Panc1 (cell line): ENCODE measurements at regions not wholly inside any gene's neighbourhood (a gene's known extent, or its start where the extent isn't known, plus 50 kb on each side); places are given as distances from the start of the nearest gene placed in this dataset.

Source experiments
- ATAC-seq: fragments of 200-7000 bp; cut with Tn5 transposase; 2 replicates; pipeline ENCODE4 v1.9.1; 2020; ENCODE audit warnings: mild to moderate bottlenecking, moderate library complexity
- BruUV-seq: library from RNA; stranded (reverse); fragments of 400-500 nt; replicated peaks from 2 replicates; lab custom pipeline; 2021; lab: Mats Ljungman, UMichigan
- CTCF ChIA-PET: fragments of 300-600 bp; sonication (Branson Sonifier 250); formaldehyde crosslinking; loops from one replicate; lab custom pipeline; 2022; ENCODE audit warnings: antibody characterized with exemption; lab: Charles Lee
- POLR2A ChIA-PET: fragments of 300-600 bp; sonication (Branson Sonifier 250); formaldehyde crosslinking; loops from one replicate; lab custom pipeline; 2022; ENCODE audit warnings: antibody characterized with exemption; lab: Charles Lee
- DNase-seq: peaks from one replicate; pipeline ENCODE4 v3.0.0-alpha.2; 2010; ENCODE audit warnings: low read depth, low spot score
- H3K27ac ChIP-seq: 2 replicates; pipeline ENCODE4 v1.5.1; 2011; ENCODE audit warnings: mild to moderate bottlenecking, low read length, inconsistent platforms
- H3K27me3 ChIP-seq: fragments of 200-500 bp; sonication (Bioruptor generic); 2 replicates; pipeline ENCODE4 v1.6.0; 2014; ENCODE audit warnings: low read length, inconsistent platforms; ENCODE audit not compliant: control insufficient read depth, insufficient read depth
- H3K36me3 ChIP-seq: fragments of 200-500 bp; sonication (Bioruptor generic); 2 replicates; pipeline ENCODE4 v1.5.1; 2014; ENCODE audit warnings: inconsistent platforms, mild to moderate bottlenecking, low read length, moderate library complexity; ENCODE audit not compliant: control insufficient read depth, insufficient read depth
- H3K4me1 ChIP-seq: 2 replicates; pipeline ENCODE4 v1.5.1; 2011; ENCODE audit warnings: inconsistent platforms, mild to moderate bottlenecking, low read length, moderate library complexity; ENCODE audit not compliant: control insufficient read depth, insufficient read depth
- H3K4me3 ChIP-seq, 2 experiments: 2 replicates each; pipeline ENCODE4 v1.5.1; 2011 to 2012; ENCODE audit warnings: low read depth in 2 of 2, low read length in 2 of 2, mild to moderate bottlenecking in 2 of 2, inconsistent platforms in 1 of 2, moderate library complexity in 1 of 2
- H3K9me3 ChIP-seq: fragments of 200-500 bp; sonication (Bioruptor generic); 2 replicates; pipeline ENCODE4 v1.5.1; 2014; ENCODE audit warnings: low read depth, mild to moderate bottlenecking, inconsistent platforms, low read length, moderate library complexity; ENCODE audit not compliant: control insufficient read depth, insufficient read depth
- POLR2AphosphoS5 ChIP-seq: IDR thresholded peaks from 2 replicates; pipeline ENCODE4 v1.6.1; 2012; ENCODE audit warnings: mild to moderate bottlenecking, low read depth, low read length, moderate library complexity
- TCF7L2 ChIP-seq: IDR thresholded peaks from 2 replicates; pipeline ENCODE4 v1.6.1; 2011; ENCODE audit warnings: mild to moderate bottlenecking, low read depth, low read length, inconsistent platforms
- in situ Hi-C: cut with HindIII; loops from 2 replicates; pipeline ENCODE4 v1.10.0; 2016; ENCODE audit warnings: low sequenced_read_pairs, low pct_unique_long_range_greater_than_20kb
- intact Hi-C: fragments of 100-400 bp; cut with micrococcal nuclease; formaldehyde crosslinking; loops from one replicate; pipeline ENCODE4 v1.10.0; 2022; ENCODE audit not compliant: unreplicated experiment
- TF ChIP-seq, protein P1 (sequence below): fragments of 450-650 bp; IDR thresholded peaks from 2 replicates; pipeline ENCODE4 v1.5.1; 2017; ENCODE audit warnings: mild to moderate bottlenecking

GRCh38 chrX:44596277-44596676 is 53.6 kb upstream of the FUNDC1 start:
- DNase-seq (no peak), ATAC-seq (no peak)
- ChIA-PET POLR2A (no interaction called here), CTCF (no interaction called here)
- H3K4me1 ChIP-seq: no peaks in the 10 kb centered on the region
- BruUV-seq: no TSS peak
- H3K36me3 ChIP-seq: no peaks in the 10 kb centered on the region
- H3K9me3 ChIP-seq: no peaks in the 10 kb centered on the region
- H3K4me3 ChIP-seq: no peak overlapping the region
- intact Hi-C loops (no loop called here), in situ Hi-C loops (no loop called here)
- no peaks in the 10 kb centered on the region for H3K27me3 ChIP-seq
- TF ChIP-seq, protein P1, sequence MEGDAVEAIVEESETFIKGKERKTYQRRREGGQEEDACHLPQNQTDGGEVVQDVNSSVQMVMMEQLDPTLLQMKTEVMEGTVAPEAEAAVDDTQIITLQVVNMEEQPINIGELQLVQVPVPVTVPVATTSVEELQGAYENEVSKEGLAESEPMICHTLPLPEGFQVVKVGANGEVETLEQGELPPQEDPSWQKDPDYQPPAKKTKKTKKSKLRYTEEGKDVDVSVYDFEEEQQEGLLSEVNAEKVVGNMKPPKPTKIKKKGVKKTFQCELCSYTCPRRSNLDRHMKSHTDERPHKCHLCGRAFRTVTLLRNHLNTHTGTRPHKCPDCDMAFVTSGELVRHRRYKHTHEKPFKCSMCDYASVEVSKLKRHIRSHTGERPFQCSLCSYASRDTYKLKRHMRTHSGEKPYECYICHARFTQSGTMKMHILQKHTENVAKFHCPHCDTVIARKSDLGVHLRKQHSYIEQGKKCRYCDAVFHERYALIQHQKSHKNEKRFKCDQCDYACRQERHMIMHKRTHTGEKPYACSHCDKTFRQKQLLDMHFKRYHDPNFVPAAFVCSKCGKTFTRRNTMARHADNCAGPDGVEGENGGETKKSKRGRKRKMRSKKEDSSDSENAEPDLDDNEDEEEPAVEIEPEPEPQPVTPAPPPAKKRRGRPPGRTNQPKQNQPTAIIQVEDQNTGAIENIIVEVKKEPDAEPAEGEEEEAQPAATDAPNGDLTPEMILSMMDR: no peak
- no peak for TF ChIP-seq POLR2AphosphoS5
- TF ChIP-seq TCF7L2: no peak
- no peak overlapping the region for H3K27ac ChIP-seq
